K562 (cell line): ENCODE measurements at regions not wholly inside any gene's neighbourhood (a gene's known extent, or its start where the extent isn't known, plus 50 kb on each side); places are given as distances from the start of the nearest gene placed in this dataset.

ENCODE experiments used
- ATAC-seq: fragments of 200-7000 bp; cut with Tn5 transposase; 3 replicates; pipeline ENCODE4 v1.9.1; 2020; ENCODE audit warnings: moderate library complexity
- BruUV-seq: library from RNA; stranded (reverse); fragments of 400-500 nt; replicated peaks from 2 replicates; lab custom pipeline; 2021; lab: Mats Ljungman, UMichigan
- CTCF ChIA-PET: fragments of 300-600 bp; formaldehyde crosslinking; extraction: SDS; loops from one replicate; lab custom pipeline; 2021; ENCODE audit warnings: low intra/inter-chr PET ratio; lab: Yijun Ruan, JAX
- POLR2A ChIA-PET: fragments of 300-600, 350-650 bp; sonication (Branson Sonifier 250); formaldehyde crosslinking; extraction: SDS; loops from one replicate; lab custom pipeline; 2021; ENCODE audit warnings: antibody characterized with exemption, inconsistent platforms; lab: Yijun Ruan, JAX
- DNase-seq, 4 experiments: peaks; one replicate each; pipeline versions ENCODE4 v3.0.0 to v3.0.0-alpha.2; 2011 to 2018; ENCODE audit warnings: low spot score in 3 of 4, mixed read lengths in 3 of 4; ENCODE audit errors: extremely low read depth in 1 of 4
- FAIRE-seq: peaks from 2 replicates; lab custom pipeline; 2011; peaks lifted over from hg19 to GRCh38; lab: Jason Lieb, UNC
- H2AFZ ChIP-seq: 2 replicates; pipeline ENCODE4 v1.6.0; 2011; ENCODE audit warnings: low read depth, low read length, control low read depth, inconsistent platforms
- H3K27ac ChIP-seq: fragments of 200-600 bp; 3 replicates; pipeline ENCODE4 v1.8.0; 2011; ENCODE audit warnings: low read depth, mild to moderate bottlenecking, control low read depth, inconsistent platforms, low read length, moderate library complexity, mixed read lengths; ENCODE audit errors: extremely low read depth
- H3K27me3 ChIP-seq, 2 experiments: fragments of 300-600 bp in 1 of 2; 2 replicates in 1 of 2; 3 replicates in 1 of 2; pipeline versions ENCODE4 v1.6.0 to v1.8.0; 2011; ENCODE audit warnings: inconsistent platforms in 2 of 2, low read length in 2 of 2, mild to moderate bottlenecking in 1 of 2, mixed read lengths in 1 of 2, moderate library complexity in 1 of 2; ENCODE audit not compliant: control insufficient read depth in 2 of 2, insufficient read depth in 2 of 2
- H3K36me3 ChIP-seq: fragments of 300-600 bp; 3 replicates; pipeline ENCODE4 v1.8.0; 2011; ENCODE audit warnings: mild to moderate bottlenecking, low read length, inconsistent platforms; ENCODE audit not compliant: control insufficient read depth, insufficient read depth
- H3K4me1 ChIP-seq, 2 experiments: fragments of 200-600 bp in 1 of 2; replicated peaks in 1 of 2; 2 replicates in 1 of 2; 3 replicates in 1 of 2; pipeline versions ENCODE4 v1.5.1 to v1.8.0; 2011; ENCODE audit warnings: inconsistent platforms in 2 of 2, low read length in 2 of 2, mild to moderate bottlenecking in 1 of 2, mixed read lengths in 1 of 2, moderate library complexity in 1 of 2; ENCODE audit not compliant: control insufficient read depth in 2 of 2, insufficient read depth in 2 of 2
- H3K4me2 ChIP-seq: 2 replicates; pipeline ENCODE4 v1.6.1; 2011; ENCODE audit warnings: low read length, control low read depth, inconsistent platforms, mixed read lengths; ENCODE audit not compliant: insufficient read depth
- H3K4me3 ChIP-seq: fragments of 200-600 bp; sonication (generic), shearing (Covaris generic); 2 replicates; pipeline ENCODE4 v1.5.1; 2016; ENCODE audit warnings: control low read depth, inconsistent platforms
- H3K79me2 ChIP-seq: fragments of 200-600 bp; 3 replicates; pipeline ENCODE4 v1.8.0; 2011; ENCODE audit warnings: low read length, inconsistent platforms; ENCODE audit not compliant: control insufficient read depth, insufficient read depth
- H3K9ac ChIP-seq, 2 experiments: 2 replicates each; pipeline versions ENCODE4 v1.6.0 to v1.6.1; 2011; ENCODE audit warnings: low read depth in 2 of 2, low read length in 2 of 2, control low read depth in 1 of 2, inconsistent platforms in 1 of 2, mild to moderate bottlenecking in 1 of 2, mixed read lengths in 1 of 2; ENCODE audit not compliant: insufficient read depth in 1 of 2
- H3K9me1 ChIP-seq: one replicate; pipeline ENCODE4 v1.6.0; 2011; ENCODE audit warnings: inconsistent platforms, mild to moderate bottlenecking, low read length, moderate library complexity; ENCODE audit not compliant: control insufficient read depth, insufficient read depth
- H3K9me3 ChIP-seq: replicated peaks from 2 replicates; pipeline ENCODE4 v1.5.1; 2011; ENCODE audit warnings: low read depth, low read length, inconsistent platforms; ENCODE audit not compliant: control insufficient read depth, insufficient read depth
- H4K20me1 ChIP-seq: replicated peaks from 2 replicates; pipeline ENCODE4 v1.6.1; 2011; ENCODE audit warnings: low read length, inconsistent platforms, mixed read lengths; ENCODE audit not compliant: control insufficient read depth, insufficient read depth
- CHD2 ChIP-seq: IDR thresholded peaks from 2 replicates; pipeline ENCODE4 v1.6.1; 2011; ENCODE audit warnings: low read depth, low read length
- DMBX1 ChIP-seq: fragments of 250-450 bp; sonication (Bioruptor Pico); IDR thresholded peaks from 2 replicates; pipeline ENCODE4 v1.8.0; 2022; ENCODE audit warnings: inconsistent platforms, mild to moderate bottlenecking, moderate library complexity, borderline replicate concordance
- E4F1 ChIP-seq: fragments of 250-450 bp; sonication (Bioruptor Pico); IDR thresholded peaks from 2 replicates; pipeline ENCODE4 v1.5.0; 2021; ENCODE audit warnings: mild to moderate bottlenecking, borderline replicate concordance
- FOXP4 ChIP-seq: sonication (generic); formaldehyde crosslinking; IDR thresholded peaks from 2 replicates; pipeline ENCODE4 v1.8.0; 2022; ENCODE audit warnings: mild to moderate bottlenecking, missing genetic modification reagents, borderline replicate concordance
- IRF9 ChIP-seq: fragments of 450-650 bp; IDR thresholded peaks from 2 replicates; pipeline ENCODE4 v1.6.1; 2016; ENCODE audit warnings: missing biosample characterization, missing genetic modification characterization
- RAD51 ChIP-seq: fragments of 450-650 bp; IDR thresholded peaks from 2 replicates; pipeline ENCODE4 v1.7.1; 2016; ENCODE audit warnings: low read depth, mild to moderate bottlenecking, borderline replicate concordance
- RBM39 ChIP-seq: fragments of 200-400 bp; formaldehyde crosslinking; optimal IDR thresholded peaks from 2 replicates; pipeline ENCODE3; 2018; ENCODE audit warnings: low read depth, low read length
- SAP30 ChIP-seq: fragments of 200-600 bp; sonication (generic); IDR thresholded peaks from 2 replicates; pipeline ENCODE4 v1.6.1; 2012; ENCODE audit warnings: borderline replicate concordance, low read depth, mild to moderate bottlenecking, moderate library complexity, low read length, control low read depth, inconsistent platforms; ENCODE audit not compliant: insufficient read depth, poor library complexity, severe bottlenecking
- SMARCA5 ChIP-seq: fragments of 450-650 bp; IDR thresholded peaks from 2 replicates; pipeline ENCODE4 v1.6.1; 2016
- SRSF9 ChIP-seq: fragments of 200-400 bp; formaldehyde crosslinking; IDR thresholded peaks from 2 replicates; pipeline ENCODE4 v1.6.1; 2017; ENCODE audit warnings: low read depth, low read length, borderline replicate concordance
- ZNF431 ChIP-seq: sonication (generic); formaldehyde crosslinking; IDR thresholded peaks from 2 replicates; pipeline ENCODE4 v1.8.0; 2022; ENCODE audit warnings: mild to moderate bottlenecking, missing genetic modification reagents
- WGBS: fragments of 100-300 bp; shearing (Covaris generic); methylation state at CpG from one replicate; pipeline ENCODE4 v1.1.6; 2016; ENCODE audit warnings: low coverage, mixed read lengths; ENCODE audit not compliant: insufficient coverage; ENCODE audit errors: missing lambda C conversion rate; 5-methylcytosine and 5-hydroxymethylcytosine counted together
- in situ Hi-C: fragments of 300-500 bp; cut with MboI; formaldehyde crosslinking; loops from 4 replicates; pipeline ENCODE4 v1.15.0; 2018; ENCODE audit warnings: inconsistent platforms, mixed read lengths
- intact Hi-C: fragments of 100-400 bp; cut with micrococcal nuclease; formaldehyde crosslinking; loops from 2 replicates; pipeline ENCODE4 v1.14.2; 2022
- TF ChIP-seq, protein P1 (sequence below): sonication (generic); IDR thresholded peaks from 2 replicates; pipeline ENCODE4 v1.6.1; 2016

- intact Hi-C loops (no loop called here), in situ Hi-C loops (no loop called here)
- Histone ChIP-seq H3K27ac (no peak overlapping the region), H3K36me3 (no peaks in the 10 kb centered on the region), H3K4me1 (no peaks in the 10 kb centered on the region), H3K4me2 (no peak overlapping the region), H3K79me2 (no peaks in the 10 kb centered on the region), H3K9ac (no peak overlapping the region), H3K4me3 (no peak overlapping the region), H3K27me3 (no peaks in the 10 kb centered on the region), H4K20me1 (no peaks in the 10 kb centered on the region), H2AFZ (no peak overlapping the region), H3K9me1 (no peaks in the 10 kb centered on the region), H3K9me3 (no peaks in the 10 kb centered on the region)
- ChIA-PET POLR2A (no interaction called here), CTCF (no interaction called here)
- FAIRE-seq, result no peak
- no peak for ATAC-seq
- BruUV-seq, result no TSS peak
- 0% methylated on average over 1 of the region's 1 CpG for WGBS
- DNase-seq, result no peak
- no peak for TF ChIP-seq DMBX1 (CRISPR knock-in tag)
- TF ChIP-seq SAP30, result no peak
- TF ChIP-seq IRF9 (tag), result no peak
- no peak for TF ChIP-seq RBM39
- TF ChIP-seq CHD2, result no peak
- no peak for TF ChIP-seq E4F1 (CRISPR knock-in tag)
- TF ChIP-seq ZNF431 (CRISPR knock-in tag), result no peak
- TF ChIP-seq SRSF9, result no peak
- TF ChIP-seq, protein P1, sequence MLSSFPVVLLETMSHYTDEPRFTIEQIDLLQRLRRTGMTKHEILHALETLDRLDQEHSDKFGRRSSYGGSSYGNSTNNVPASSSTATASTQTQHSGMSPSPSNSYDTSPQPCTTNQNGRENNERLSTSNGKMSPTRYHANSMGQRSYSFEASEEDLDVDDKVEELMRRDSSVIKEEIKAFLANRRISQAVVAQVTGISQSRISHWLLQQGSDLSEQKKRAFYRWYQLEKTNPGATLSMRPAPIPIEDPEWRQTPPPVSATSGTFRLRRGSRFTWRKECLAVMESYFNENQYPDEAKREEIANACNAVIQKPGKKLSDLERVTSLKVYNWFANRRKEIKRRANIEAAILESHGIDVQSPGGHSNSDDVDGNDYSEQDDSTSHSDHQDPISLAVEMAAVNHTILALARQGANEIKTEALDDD, result no peak
- no peak for TF ChIP-seq RAD51
- TF ChIP-seq SMARCA5, result no peak
- no peak for TF ChIP-seq FOXP4 (CRISPR knock-in tag)
Observed at GRCh38 chr18:73897517-73897916, 250.1 kb downstream of the FBXO15 start.
